Endodermal cell (in vitro differentiated cells): ENCODE measurements at regions not wholly inside any gene's neighbourhood (a gene's known extent, or its start where the extent isn't known, plus 50 kb on each side); places are given as distances from the start of the nearest gene placed in this dataset.
"Not testable (repeated sequence)": the region's sequence is repeated elsewhere in the genome, so short reads cannot be mapped to it uniquely, and the experiment has no call there.

Experiments
- DNase-seq: peaks from one replicate; pipeline ENCODE4 v3.0.0-alpha.2; 2017
- H3K27ac ChIP-seq: 2 replicates; pipeline ENCODE4 v1.5.1; 2013; ENCODE audit warnings: mild to moderate bottlenecking, low read depth, low read length, moderate library complexity
- H3K27me3 ChIP-seq: 2 replicates; pipeline ENCODE4 v1.6.1; 2013; ENCODE audit warnings: mild to moderate bottlenecking, low read length, moderate library complexity; ENCODE audit not compliant: insufficient read depth, control insufficient read depth, poor library complexity, severe bottlenecking
- H3K36me3 ChIP-seq: 2 replicates; pipeline ENCODE4 v1.7.0; 2013; ENCODE audit warnings: mild to moderate bottlenecking, low read length, moderate library complexity; ENCODE audit not compliant: control insufficient read depth, insufficient read depth
- H3K4me1 ChIP-seq: one replicate; pipeline ENCODE4 v1.7.0; 2013; ENCODE audit warnings: low read length; ENCODE audit not compliant: control insufficient read depth, insufficient read depth
- H3K4me3 ChIP-seq: 2 replicates; pipeline ENCODE4 v1.5.1; 2013; ENCODE audit warnings: mild to moderate bottlenecking, low read length, moderate library complexity
- H3K9ac ChIP-seq: 2 replicates; pipeline ENCODE4 v1.6.1; 2013; ENCODE audit warnings: mild to moderate bottlenecking, low read length, moderate library complexity; ENCODE audit not compliant: poor library complexity, severe bottlenecking; ENCODE audit errors: extremely low read depth
- H3K9me3 ChIP-seq: 2 replicates; pipeline ENCODE4 v1.6.1; 2013; ENCODE audit warnings: mild to moderate bottlenecking, low read length, moderate library complexity; ENCODE audit not compliant: control insufficient read depth
- H3K27ac Mint-ChIP-seq: 2 replicates; pipeline ENCODE4 v1.8.0; 2020; ENCODE audit warnings: mixed read lengths
- H3K27me3 Mint-ChIP-seq: 2 replicates; pipeline ENCODE4 v1.8.0; 2021; ENCODE audit warnings: mild to moderate bottlenecking, mixed read lengths; ENCODE audit not compliant: insufficient read depth
- H3K36me3 Mint-ChIP-seq: 2 replicates; pipeline ENCODE4 v1.8.0; 2020; ENCODE audit warnings: low read depth, mixed read lengths
- H3K4me1 Mint-ChIP-seq: 2 replicates; pipeline ENCODE4 v1.8.0; 2020; ENCODE audit warnings: mixed read lengths
- H3K4me3 Mint-ChIP-seq: 2 replicates; pipeline ENCODE4 v1.8.0; 2020; ENCODE audit warnings: mild to moderate bottlenecking, moderate library complexity, mixed read lengths
- H3K9me3 Mint-ChIP-seq: 2 replicates; pipeline ENCODE4 v1.8.0; 2020; ENCODE audit warnings: mild to moderate bottlenecking, mixed read lengths
- WGBS, 2 experiments: methylation state at CpG; one replicate each; pipeline versions ENCODE4 v1.1.5 to v1.1.7; 2013; ENCODE audit warnings: missing lambda C conversion rate in 2 of 2, mixed read lengths in 1 of 2; ENCODE audit not compliant: insufficient coverage in 1 of 2, insufficient read length in 1 of 2; 5-methylcytosine and 5-hydroxymethylcytosine counted together
- TF ChIP-seq, protein P1 (sequence below): fragments of 200-600 bp; sonication (generic); conservative IDR thresholded peaks from 2 replicates; pipeline ENCODE4 v1.5.0; 2021; ENCODE audit warnings: antibody characterized with exemption, mild to moderate bottlenecking

DNA sequence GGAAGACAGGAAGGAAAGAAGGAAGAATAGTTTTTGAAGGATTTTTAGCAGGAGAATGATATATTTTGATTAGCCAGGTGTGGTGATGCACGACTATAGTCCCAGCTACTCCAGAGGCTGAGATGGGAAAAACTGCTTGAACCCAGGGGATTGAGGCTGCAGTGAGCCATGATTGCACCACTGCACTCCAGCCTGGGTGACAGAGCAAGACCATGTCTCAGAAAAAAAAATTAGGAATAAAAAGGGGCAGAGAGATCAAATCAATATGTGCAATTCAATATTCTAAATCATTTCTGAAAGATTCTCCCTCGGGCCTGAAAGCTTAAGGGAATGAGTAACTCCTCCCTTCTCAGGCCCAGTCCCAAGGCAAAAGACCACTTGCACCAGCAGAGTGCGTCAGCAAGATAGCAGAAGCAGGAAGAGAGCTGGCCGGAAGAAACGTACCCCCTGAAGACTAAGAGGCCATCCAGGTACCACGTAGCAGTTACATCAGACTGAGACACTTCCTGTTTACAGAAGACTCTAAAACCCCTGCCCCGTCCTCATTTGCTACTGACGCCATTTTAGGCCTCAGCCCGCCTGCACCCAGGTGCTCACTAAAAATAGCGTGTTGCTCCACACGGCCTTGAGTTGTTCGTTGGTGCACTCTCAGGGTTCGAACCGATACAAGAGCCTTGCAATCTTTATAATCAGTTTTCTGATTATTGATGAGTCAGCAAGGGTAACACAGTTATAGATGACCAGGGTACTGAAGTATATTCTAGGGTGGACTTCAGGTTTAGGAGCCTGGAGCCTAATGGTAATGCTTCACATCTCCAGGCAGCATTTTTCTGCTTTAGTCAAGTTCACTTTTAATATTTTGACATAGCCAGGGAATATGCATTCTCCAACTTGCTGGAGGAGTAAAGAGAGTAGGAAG, 57.7 kb upstream of the CSRP2 start:
- Mint-ChIP-seq H3K4me1 (no peaks in the 10 kb centered on the region), H3K36me3 (no peaks in the 10 kb centered on the region), H3K27me3 (no peaks in the 10 kb centered on the region), H3K9me3 (peaks cover 5% of the 10 kb centered on the region), H3K4me3 (no peak overlapping the region), H3K27ac (peak overlapping the region; percentile 30)
- no peaks in the 10 kb centered on the region for H3K27me3 ChIP-seq
- no peak overlapping the region for H3K27ac ChIP-seq
- no peak overlapping the region for H3K9ac ChIP-seq
- H3K36me3 ChIP-seq = no peaks in the 10 kb centered on the region
- H3K4me1 ChIP-seq = no peaks in the 10 kb centered on the region
- 92 to 97% methylated on average over 13 to 14 of the region's 14 CpGs for WGBS, 2 experiments
- TF ChIP-seq, protein P1, sequence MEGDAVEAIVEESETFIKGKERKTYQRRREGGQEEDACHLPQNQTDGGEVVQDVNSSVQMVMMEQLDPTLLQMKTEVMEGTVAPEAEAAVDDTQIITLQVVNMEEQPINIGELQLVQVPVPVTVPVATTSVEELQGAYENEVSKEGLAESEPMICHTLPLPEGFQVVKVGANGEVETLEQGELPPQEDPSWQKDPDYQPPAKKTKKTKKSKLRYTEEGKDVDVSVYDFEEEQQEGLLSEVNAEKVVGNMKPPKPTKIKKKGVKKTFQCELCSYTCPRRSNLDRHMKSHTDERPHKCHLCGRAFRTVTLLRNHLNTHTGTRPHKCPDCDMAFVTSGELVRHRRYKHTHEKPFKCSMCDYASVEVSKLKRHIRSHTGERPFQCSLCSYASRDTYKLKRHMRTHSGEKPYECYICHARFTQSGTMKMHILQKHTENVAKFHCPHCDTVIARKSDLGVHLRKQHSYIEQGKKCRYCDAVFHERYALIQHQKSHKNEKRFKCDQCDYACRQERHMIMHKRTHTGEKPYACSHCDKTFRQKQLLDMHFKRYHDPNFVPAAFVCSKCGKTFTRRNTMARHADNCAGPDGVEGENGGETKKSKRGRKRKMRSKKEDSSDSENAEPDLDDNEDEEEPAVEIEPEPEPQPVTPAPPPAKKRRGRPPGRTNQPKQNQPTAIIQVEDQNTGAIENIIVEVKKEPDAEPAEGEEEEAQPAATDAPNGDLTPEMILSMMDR = no peak
- no peaks in the 10 kb centered on the region for H3K9me3 ChIP-seq
- DNase-seq = peak; percentile 53
- no peak overlapping the region for H3K4me3 ChIP-seq

DNA sequence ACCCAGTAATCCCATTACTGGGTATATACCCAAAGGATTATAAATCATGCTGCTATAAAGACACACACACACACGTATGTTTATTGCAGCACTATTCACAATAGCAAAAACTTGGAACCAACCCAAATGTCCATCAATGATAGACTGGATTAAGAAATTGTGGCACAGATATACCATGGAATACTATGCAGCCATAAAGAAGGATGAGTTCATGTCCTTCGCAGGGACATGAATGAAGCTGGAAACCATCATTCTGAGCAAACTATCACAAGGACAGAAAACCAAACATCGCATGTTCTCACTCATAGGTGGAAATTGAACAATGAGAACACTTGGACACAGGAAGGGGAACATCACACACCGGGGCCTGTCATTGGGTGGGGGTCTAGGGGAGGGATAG, 54.6 kb upstream of the CSRP2 start:
- not testable (repeated sequence) for H3K9me3 ChIP-seq, H3K27me3 ChIP-seq, H3K9me3 Mint-ChIP-seq, H3K27ac Mint-ChIP-seq, DNase-seq, H3K4me3 ChIP-seq, H3K4me1 ChIP-seq, H3K27ac ChIP-seq, H3K27me3 Mint-ChIP-seq, H3K9ac ChIP-seq, H3K4me3 Mint-ChIP-seq, H3K4me1 Mint-ChIP-seq, H3K36me3 Mint-ChIP-seq, H3K36me3 ChIP-seq
- 86 to 97% methylated on average over 1 to 4 of the region's 4 CpGs for WGBS, 2 experiments

DNA sequence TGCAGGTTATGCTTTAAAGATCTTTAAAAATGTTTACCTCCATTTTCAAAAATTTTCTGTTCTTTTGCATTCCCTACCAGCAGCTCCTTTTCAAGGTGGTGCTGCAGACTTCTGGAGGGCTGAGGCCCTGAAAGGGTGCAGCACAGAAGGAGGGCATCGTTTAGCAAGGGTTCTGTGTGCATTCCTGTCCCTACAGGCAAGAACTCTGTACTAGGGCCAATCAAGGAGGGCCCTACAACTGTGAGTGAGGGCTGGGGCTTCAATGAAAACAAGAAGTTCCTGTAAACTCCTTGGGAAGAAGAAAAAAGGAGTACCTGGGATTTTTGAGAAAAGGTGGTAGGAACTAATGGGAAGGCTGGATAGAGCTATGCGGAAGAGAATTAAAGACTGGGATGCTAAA, 50.7 kb upstream of the CSRP2 start:
- Histone ChIP-seq H3K9me3 (no peaks in the 10 kb centered on the region), H3K4me1 (no peaks in the 10 kb centered on the region), H3K36me3 (no peaks in the 10 kb centered on the region), H3K9ac (no peak overlapping the region), H3K4me3 (no peak overlapping the region), H3K27ac (no peak overlapping the region), H3K27me3 (no peaks in the 10 kb centered on the region)
- Mint-ChIP-seq H3K27ac (no peak overlapping the region), H3K36me3 (no peaks in the 10 kb centered on the region), H3K9me3 (peaks cover 5% of the 10 kb centered on the region), H3K4me3 (no peak overlapping the region), H3K4me1 (no peaks in the 10 kb centered on the region), H3K27me3 (no peaks in the 10 kb centered on the region)
- TF ChIP-seq, protein P1 = no peak
- DNase-seq = peak; percentile 54
- 76% methylated on average over 2 of the region's 2 CpGs; no CpG with 5 or more reads in 1 of the 2 experiments for WGBS, 2 experiments
